Nephron (organoid): ENCODE measurements at regions not wholly inside any gene's neighbourhood (a gene's known extent, or its start where the extent isn't known, plus 50 kb on each side); places are given as distances from the start of the nearest gene placed in this dataset.

Source experiments
- H3K27ac Mint-ChIP-seq, 3 experiments: 2 replicates each; pipeline ENCODE4 v1.8.0; 2020; ENCODE audit warnings: mixed read lengths in 3 of 3, mild to moderate bottlenecking in 2 of 3, moderate library complexity in 1 of 3
- H3K27me3 Mint-ChIP-seq: 2 replicates; pipeline ENCODE4 v1.8.0; 2021; ENCODE audit warnings: low read depth, mild to moderate bottlenecking, moderate library complexity, mixed read lengths
- H3K36me3 Mint-ChIP-seq: 2 replicates; pipeline ENCODE4 v1.8.0; 2020; ENCODE audit warnings: low read depth, mixed read lengths
- H3K4me1 Mint-ChIP-seq: 2 replicates; pipeline ENCODE4 v1.8.0; 2020; ENCODE audit warnings: mixed read lengths
- H3K4me3 Mint-ChIP-seq, 3 experiments: 2 replicates each; pipeline ENCODE4 v1.8.0; 2020; ENCODE audit warnings: mild to moderate bottlenecking in 3 of 3, mixed read lengths in 3 of 3, moderate library complexity in 2 of 3
- H3K9me3 Mint-ChIP-seq: 2 replicates; pipeline ENCODE4 v1.8.0; 2020; ENCODE audit warnings: mixed read lengths
- CTCF ChIP-seq, 3 experiments: fragments of 200-600 bp; sonication (generic); IDR thresholded peaks; one replicate each; pipeline ENCODE4 v1.5.0; 2021; ENCODE audit warnings: antibody characterized with exemption in 3 of 3; ENCODE audit not compliant: unreplicated experiment in 3 of 3

GRCh38 chr13:94968757-94969086 is 256.4 kb upstream of the SOX21 start:
- TF ChIP-seq CTCF (IDR thresholded peaks at IDR 0.05; ENCODE audit: unreplicated experiment in 3 of 3), result no peak
- H3K27me3 Mint-ChIP-seq, result peaks cover 70% of the 10 kb centered on the region
- no peaks in the 10 kb centered on the region for H3K9me3 Mint-ChIP-seq
- peak overlapping the region; percentile 80 to 84 (median 84) for H3K4me3 Mint-ChIP-seq
- H3K27ac Mint-ChIP-seq, result peak overlapping the region; percentile 51 to 82 (median 54)
- no peaks in the 10 kb centered on the region for H3K36me3 Mint-ChIP-seq
- H3K4me1 Mint-ChIP-seq, result peaks cover 19% of the 10 kb centered on the region

- H3K4me1 Mint-ChIP-seq, result peaks cover 19% of the 10 kb centered on the region
- TF ChIP-seq CTCF (IDR thresholded peaks at IDR 0.05; ENCODE audit: unreplicated experiment in 3 of 3), result no peak
These were observed 255.9 kb upstream of the SOX21 start for GRCh38 chr13:94968040-94968756.

DNA sequence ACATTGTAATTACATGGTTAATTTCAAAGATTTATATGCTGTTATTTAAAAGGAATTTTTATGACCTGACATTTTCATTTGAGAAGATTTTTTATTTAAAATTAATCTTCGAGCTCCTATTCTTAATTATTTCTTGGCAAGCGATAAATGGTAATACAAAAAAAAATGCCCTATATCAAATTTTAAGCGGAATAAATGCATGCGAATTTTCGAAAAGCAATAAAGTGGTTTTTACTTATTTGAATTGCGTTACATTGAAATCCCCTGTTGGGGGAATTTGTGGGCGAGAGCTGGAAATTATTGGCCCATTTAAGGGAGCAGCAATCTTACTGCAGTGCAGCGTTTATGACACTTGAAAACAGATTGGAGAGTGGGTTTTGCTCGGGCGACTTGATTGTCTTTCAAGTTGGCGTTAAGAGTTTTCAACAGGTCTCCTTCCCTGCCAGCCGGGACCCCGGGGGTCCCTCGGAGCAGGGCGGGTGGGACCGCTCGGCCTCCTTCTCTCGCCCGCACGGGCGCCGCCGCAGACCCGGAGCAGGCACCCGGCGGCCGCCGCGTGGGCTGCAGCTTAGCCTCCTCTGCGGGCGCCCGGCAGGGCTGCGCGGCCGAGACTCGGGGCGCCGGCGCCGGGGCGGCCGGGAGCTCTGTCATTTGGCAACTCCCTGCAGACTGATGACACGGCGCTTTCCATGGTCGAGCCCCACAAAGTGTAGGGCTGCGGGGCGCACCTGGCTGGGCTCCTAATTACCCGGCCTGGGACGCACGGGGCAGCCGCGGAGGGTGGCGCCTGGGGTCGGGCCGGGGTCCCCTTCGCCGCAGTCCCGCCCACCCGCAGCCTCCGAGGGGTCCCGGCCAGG is 255.1 kb upstream of the SOX21 start:
- peaks cover 19% of the 10 kb centered on the region for H3K4me1 Mint-ChIP-seq
- peaks cover 83% of the 10 kb centered on the region for H3K27me3 Mint-ChIP-seq
- no peaks in the 10 kb centered on the region for H3K9me3 Mint-ChIP-seq
- no peaks in the 10 kb centered on the region for H3K36me3 Mint-ChIP-seq
- H3K4me3 Mint-ChIP-seq, result peak overlapping the region; percentile 80 to 84 (median 84)
- H3K27ac Mint-ChIP-seq, result no peak overlapping the region
- peak in 1 of 3 experiments; percentile 9 for TF ChIP-seq CTCF (IDR thresholded peaks at IDR 0.05; ENCODE audit: unreplicated experiment in 3 of 3)

More at GRCh38 chr13:94968040-94968756, 255.9 kb upstream of the SOX21 start:
- H3K9me3 Mint-ChIP-seq, result no peaks in the 10 kb centered on the region
- peak overlapping the region; percentile 80 to 84 (median 84) for H3K4me3 Mint-ChIP-seq
- H3K27me3 Mint-ChIP-seq, result peaks cover 75% of the 10 kb centered on the region
- peak overlapping the region; percentile 51 to 82 (median 54) for H3K27ac Mint-ChIP-seq
- no peaks in the 10 kb centered on the region for H3K36me3 Mint-ChIP-seq

DNA sequence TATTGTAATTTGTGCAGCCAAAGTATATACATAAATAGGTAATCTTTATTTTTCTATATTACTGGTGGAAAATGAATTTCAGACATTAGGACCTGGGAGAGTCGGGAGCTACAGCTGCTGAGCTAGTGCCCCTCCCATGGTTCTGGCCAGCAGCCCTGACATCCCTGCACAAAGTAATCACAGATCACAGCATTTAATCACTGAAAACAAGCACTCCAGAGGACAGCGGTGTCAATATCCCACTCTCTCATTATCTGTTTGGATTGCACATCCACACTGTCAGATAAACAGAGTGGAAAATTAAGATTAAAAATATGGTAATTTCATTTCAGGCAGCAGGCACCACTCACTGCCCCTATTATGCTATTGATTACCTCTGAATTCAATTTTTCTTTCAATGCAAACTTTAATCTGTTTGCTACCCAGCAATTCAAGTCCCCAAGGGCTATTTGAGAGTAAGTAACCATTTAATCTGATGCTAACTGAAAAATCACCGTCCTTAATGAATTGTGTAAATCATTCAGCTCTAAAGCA is 254.1 kb upstream of the SOX21 start:
- H3K27ac Mint-ChIP-seq, result peak overlapping the region in 2 of 3 experiments; percentile 2 to 48
- H3K9me3 Mint-ChIP-seq, result no peaks in the 10 kb centered on the region
- H3K36me3 Mint-ChIP-seq, result no peaks in the 10 kb centered on the region
- H3K4me1 Mint-ChIP-seq, result peaks cover 19% of the 10 kb centered on the region
- H3K27me3 Mint-ChIP-seq, result peaks cover 84% of the 10 kb centered on the region
- peak overlapping the region; percentile 61 to 76 (median 72) for H3K4me3 Mint-ChIP-seq
- no peak for TF ChIP-seq CTCF (IDR thresholded peaks at IDR 0.05; ENCODE audit: unreplicated experiment in 3 of 3)

- Mint-ChIP-seq H3K4me3 (no peak overlapping the region), H3K27me3 (peaks cover 41% of the 10 kb centered on the region), H3K9me3 (no peaks in the 10 kb centered on the region), H3K27ac (no peak overlapping the region), H3K36me3 (no peaks in the 10 kb centered on the region), H3K4me1 (no peaks in the 10 kb centered on the region)
- TF ChIP-seq CTCF (IDR thresholded peaks at IDR 0.05; ENCODE audit: unreplicated experiment in 3 of 3), result no peak
These were observed 247.3 kb upstream of the SOX21 start for GRCh38 chr13:94959626-94960025.
